Body of pancreas (tissue), 4 donors: ENCODE measurements at regions not wholly inside any gene's neighbourhood (a gene's known extent, or its start where the extent isn't known, plus 50 kb on each side); places are given as distances from the start of the nearest gene placed in this dataset.
A peak's percentile ranks its signal among the peaks of the same experiment; 100 is the strongest.

Experiments used
- ATAC-seq: fragments of 150-250 bp; one replicate; pipeline ENCODE4 v1.9.1; 2016
- DNase-seq, 4 donors: peaks; one replicate each; pipeline ENCODE4 v3.0.0-alpha.2; 2019
- H3K27ac ChIP-seq, 4 donors: fragments of 200-600 bp; sonication (generic); 1 replicate in 3 of 4; 2 replicates in 1 of 4; pipeline versions ENCODE4 v1.5.1 to v1.6.1; 2016 to 2019; ENCODE audit warnings: mild to moderate bottlenecking in 1 of 4, mixed read lengths in 1 of 4, moderate library complexity in 1 of 4
- H3K27me3 ChIP-seq, 2 donors: fragments of 200-600 bp; sonication (generic); one replicate each; pipeline ENCODE4 v1.6.0; 2016; ENCODE audit warnings: mild to moderate bottlenecking in 1 of 2
- H3K36me3 ChIP-seq, 2 donors: fragments of 200-600 bp; sonication (generic); replicated peaks in 1 of 2; 2 replicates each; pipeline ENCODE4 v1.5.1; 2016; ENCODE audit warnings: low read depth in 2 of 2; ENCODE audit not compliant: insufficient read depth in 1 of 2
- H3K4me1 ChIP-seq: fragments of 200-600 bp; sonication (generic); one replicate; pipeline ENCODE4 v1.6.0; 2016
- H3K4me3 ChIP-seq, 2 donors: fragments of 200-600 bp; sonication (generic); 1 replicate in 1 of 2; 2 replicates in 1 of 2; pipeline ENCODE4 v1.5.1; 2016 to 2019
- H3K9me3 ChIP-seq, 3 donors: fragments of 200-600 bp; sonication (generic); 1 replicate in 2 of 3; 2 replicates in 1 of 3; pipeline ENCODE4 v1.5.1; 2016
- CTCF ChIP-seq, 7 experiments: fragments of 450-650 bp in 4 of 7; fragments of 200-600 bp in 3 of 7; sonication (generic) in 3 of 7; IDR thresholded peaks; one replicate each; pipeline ENCODE4 v1.5.1; 2016 to 2019; ENCODE audit warnings: antibody characterized with exemption in 7 of 7
- POLR2A ChIP-seq, 3 donors: fragments of 450-650 bp; IDR thresholded peaks; one replicate each; pipeline ENCODE4 v1.6.1; 2016; ENCODE audit warnings: antibody characterized with exemption in 3 of 3, mild to moderate bottlenecking in 2 of 3
- WGBS, 2 donors: methylation state at CpG; one replicate each; pipeline ENCODE4 v1.1.5; 2017; 5-methylcytosine and 5-hydroxymethylcytosine counted together
- intact Hi-C: fragments of 100-400 bp; cut with DNase I; formaldehyde crosslinking; loops from one replicate; pipeline ENCODE4 v1.15.1; 2023

- WGBS, 2 donors = 60 to 69% methylated on average over 1 of the region's 1 CpG
- no peaks in the 10 kb centered on the region for H3K36me3 ChIP-seq
- no peaks in the 10 kb centered on the region for H3K27me3 ChIP-seq
- intact Hi-C loops = no loop called here
- DNase-seq = no peak
- H3K27ac ChIP-seq = no peak overlapping the region
- H3K9me3 ChIP-seq = no peaks in the 10 kb centered on the region
- H3K4me1 ChIP-seq = no peaks in the 10 kb centered on the region
- ATAC-seq = no peak
- H3K4me3 ChIP-seq = no peak overlapping the region
- TF ChIP-seq POLR2A (IDR thresholded peaks at IDR 0.05) (no peak), CTCF (IDR thresholded peaks at IDR 0.05) (no peak)
Observed at GRCh38 chr4:94112644-94113043, 95.0 kb upstream of the SMARCAD1 start.

GRCh38 chr4:94115687-94116086, 92.0 kb upstream of the SMARCAD1 start:
- TF ChIP-seq CTCF (IDR thresholded peaks at IDR 0.05) (no peak), POLR2A (IDR thresholded peaks at IDR 0.05) (no peak)
- no peak for ATAC-seq
- WGBS, 2 donors = 64 to 74% methylated on average over 2 of the region's 2 CpGs

GRCh38 chr4:94116842-94117241, 90.8 kb upstream of the SMARCAD1 start:
- Histone ChIP-seq H3K27ac (no peak overlapping the region), H3K36me3 (no peaks in the 10 kb centered on the region), H3K9me3 (no peaks in the 10 kb centered on the region), H3K4me1 (no peaks in the 10 kb centered on the region), H3K4me3 (no peak overlapping the region), H3K27me3 (no peaks in the 10 kb centered on the region)
- intact Hi-C loops = no loop called here
- DNase-seq = no peak
- TF ChIP-seq CTCF (IDR thresholded peaks at IDR 0.05) = no peak
- TF ChIP-seq POLR2A (IDR thresholded peaks at IDR 0.05) = no peak
- WGBS, 2 donors = 69 to 71% methylated on average over 2 of the region's 2 CpGs
- no peak for ATAC-seq

More at GRCh38 chr4:94115687-94116086, 92.0 kb upstream of the SMARCAD1 start:
- intact Hi-C loops = no loop called here
- no peak for DNase-seq
- no peaks in the 10 kb centered on the region for H3K27me3 ChIP-seq
- H3K27ac ChIP-seq = no peak overlapping the region
- no peaks in the 10 kb centered on the region for H3K9me3 ChIP-seq
- H3K4me1 ChIP-seq = no peaks in the 10 kb centered on the region
- no peaks in the 10 kb centered on the region for H3K36me3 ChIP-seq
- no peak overlapping the region for H3K4me3 ChIP-seq

- no peak overlapping the region for H3K27ac ChIP-seq
- intact Hi-C loops = loop anchor here (10.0 kb wide), 1 partner anchor 332 kb away; no protein-coding TSS in a partner anchor
- 34 to 36% methylated on average over 4 of the region's 4 CpGs for WGBS, 2 donors
- H3K27me3 ChIP-seq = no peaks in the 10 kb centered on the region
- TF ChIP-seq POLR2A (IDR thresholded peaks at IDR 0.05) (no peak), CTCF (IDR thresholded peaks at IDR 0.05) (no peak)
- no peaks in the 10 kb centered on the region for H3K9me3 ChIP-seq
- ATAC-seq (no peak), DNase-seq (no peak)
- H3K36me3 ChIP-seq = no peaks in the 10 kb centered on the region
- no peak overlapping the region for H3K4me3 ChIP-seq
- no peaks in the 10 kb centered on the region for H3K4me1 ChIP-seq
Observed at GRCh38 chr4:94126669-94127068, 81.0 kb upstream of the SMARCAD1 start.

GRCh38 chr4:94127707-94128328, 79.8 kb upstream of the SMARCAD1 start:
- Histone ChIP-seq H3K27me3 (no peaks in the 10 kb centered on the region), H3K27ac (no peak overlapping the region), H3K9me3 (no peaks in the 10 kb centered on the region), H3K4me1 (no peaks in the 10 kb centered on the region), H3K36me3 (no peaks in the 10 kb centered on the region), H3K4me3 (no peak overlapping the region)
- intact Hi-C loops = loop anchor here (10.0 kb wide), 1 partner anchor 333 kb away; no protein-coding TSS in a partner anchor
- peak; percentile 49 to 65 (median 60) for TF ChIP-seq CTCF (IDR thresholded peaks at IDR 0.05)
- TF ChIP-seq POLR2A (IDR thresholded peaks at IDR 0.05) = no peak
- WGBS, 2 donors = 8 to 10% methylated on average over 3 of the region's 3 CpGs
- ATAC-seq (peak; percentile 50), DNase-seq (no peak)
